Activated CD8-positive, alpha-beta memory T cell treated with anti-CD3 and anti-CD28 coated beads for 48 hours (primary cell): ENCODE measurements at regions not wholly inside any gene's neighbourhood (a gene's known extent, or its start where the extent isn't known, plus 50 kb on each side); places are given as distances from the start of the nearest gene placed in this dataset.

ENCODE experiments used
- DNase-seq, 3 experiments: peaks; one replicate each; pipeline ENCODE4 v3.0.0-alpha.2; 2020; ENCODE audit warnings: low read depth in 2 of 3, low spot score in 2 of 3

DNA sequence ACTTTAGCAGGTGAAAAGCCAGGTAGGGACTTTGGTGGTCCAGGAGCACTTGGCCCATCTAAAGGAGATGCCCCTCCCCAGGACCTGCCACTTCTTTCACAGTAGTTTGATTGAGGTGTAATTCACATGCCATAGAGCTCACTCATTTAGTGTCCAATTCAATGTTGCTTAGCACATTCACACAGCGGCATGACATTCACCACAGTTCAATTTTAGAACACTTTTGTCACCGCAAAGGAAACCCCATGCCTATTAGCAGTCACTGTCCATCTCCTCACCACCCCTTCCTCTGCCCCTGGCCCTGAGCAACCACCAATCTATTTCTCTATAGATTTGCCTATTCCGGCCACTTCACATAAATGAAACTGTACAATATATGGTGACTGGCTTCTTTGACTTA lies 211.6 kb upstream of the ZMIZ1 start:
- no peak for DNase-seq

DNA sequence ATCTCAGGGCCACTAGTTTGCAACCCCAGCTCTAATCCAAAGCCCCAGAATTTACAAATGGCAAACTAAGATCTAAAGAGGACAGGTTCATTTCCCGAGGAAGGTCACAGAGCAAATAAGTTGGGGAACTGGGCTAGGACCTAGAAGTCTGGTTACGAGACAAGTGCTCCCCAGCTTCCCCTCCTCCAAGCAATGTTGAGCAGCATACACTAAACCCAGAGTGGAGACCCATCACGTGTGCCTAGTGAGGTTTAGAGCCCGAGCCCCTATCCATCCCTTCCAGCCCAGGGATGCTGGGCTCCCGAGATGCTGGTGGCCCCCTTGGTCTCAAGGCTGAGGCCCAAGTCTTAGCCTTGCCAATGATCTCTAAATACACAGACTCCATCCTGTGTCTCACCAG lies 209.5 kb upstream of the ZMIZ1 start:
- no peak for DNase-seq

DNA sequence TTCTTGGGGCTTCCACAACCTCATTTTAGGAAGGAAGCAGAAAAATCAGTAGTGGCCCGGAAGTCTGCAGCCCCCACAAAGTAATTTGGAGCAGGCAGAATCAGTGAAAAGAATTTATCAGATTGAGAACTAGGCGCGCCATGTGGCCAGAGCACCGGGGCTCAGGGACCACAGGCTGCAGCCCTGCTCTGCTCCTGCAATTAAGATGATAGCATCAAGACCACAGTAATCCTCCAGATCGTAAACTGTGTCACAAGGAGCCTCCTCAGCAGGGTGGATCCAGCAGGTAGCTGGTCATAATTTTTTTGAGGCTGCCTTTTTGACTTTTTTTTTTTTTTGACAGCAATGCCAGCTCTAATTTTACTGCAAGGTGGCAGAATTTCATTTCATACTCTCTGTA lies 209.0 kb upstream of the ZMIZ1 start:
- DNase-seq: no peak

DNA sequence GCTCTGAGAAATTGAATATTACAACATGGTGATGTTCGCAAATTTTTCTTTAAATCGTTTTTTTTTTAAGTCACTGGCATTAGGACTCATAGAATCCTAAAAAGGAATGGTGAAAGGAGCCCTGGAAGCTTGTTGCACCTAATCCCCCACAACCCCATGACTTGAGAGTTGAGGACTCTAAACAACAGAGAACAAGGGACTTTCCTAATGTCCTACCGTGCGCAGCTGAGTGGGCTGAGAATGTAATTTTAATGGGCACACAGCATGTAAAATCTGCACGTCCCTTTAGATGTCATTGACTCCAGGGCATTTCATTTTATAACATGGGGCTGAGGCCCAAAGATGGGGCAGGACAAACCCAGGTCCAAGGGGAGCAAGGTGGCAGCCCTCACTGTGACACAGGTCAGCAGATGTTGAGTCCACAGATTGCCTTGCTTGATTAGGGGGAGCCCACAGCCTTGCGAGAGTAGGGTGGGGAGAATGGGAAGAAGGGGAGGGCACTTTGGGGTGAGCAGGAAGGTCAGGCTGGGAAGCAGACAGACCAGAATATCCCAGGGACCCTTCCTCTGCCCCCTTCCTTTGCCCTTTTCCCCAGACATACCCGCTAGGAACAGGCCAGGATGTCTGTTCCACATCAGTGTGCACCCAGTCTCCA lies 208.4 kb upstream of the ZMIZ1 start:
- no peak for DNase-seq

DNA sequence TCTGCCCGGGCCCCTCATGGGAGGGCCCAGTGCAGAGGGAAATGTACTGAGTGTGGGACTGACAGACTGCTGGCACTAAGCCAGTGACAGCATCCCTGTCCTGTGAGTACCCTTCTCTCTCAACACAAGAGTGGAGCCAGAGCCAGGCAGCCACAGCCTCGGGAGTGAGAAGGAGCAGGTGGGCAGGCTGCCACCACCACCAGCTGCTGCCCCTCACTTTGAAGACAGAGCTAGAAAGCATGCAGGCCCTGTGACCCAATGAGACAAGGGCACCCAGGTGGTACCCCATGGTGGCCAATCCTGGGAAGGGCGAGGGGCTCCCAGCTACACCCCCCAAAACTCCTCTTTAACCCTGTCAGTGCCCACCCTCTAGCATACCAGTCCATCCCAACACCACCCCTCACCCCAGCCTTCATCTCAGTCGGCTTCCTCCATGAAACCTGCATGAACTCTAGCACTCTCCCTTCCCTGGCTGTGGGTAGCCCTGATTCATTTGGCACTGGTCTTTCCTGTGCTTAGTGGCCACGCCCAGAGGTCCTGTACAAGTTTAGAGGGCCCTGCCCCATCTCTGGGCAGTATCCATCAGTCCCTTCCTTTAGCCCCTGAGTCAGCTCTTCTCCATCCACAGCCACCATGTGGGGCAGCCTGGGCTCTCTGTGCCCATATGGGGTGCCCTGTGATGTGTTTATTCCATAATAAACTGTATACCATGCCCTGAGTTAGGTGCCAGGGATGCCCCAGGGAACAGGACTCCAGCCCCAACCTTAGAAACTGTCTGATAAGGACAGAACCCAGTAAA lies 207.0 kb upstream of the ZMIZ1 start:
- no peak for DNase-seq

DNA sequence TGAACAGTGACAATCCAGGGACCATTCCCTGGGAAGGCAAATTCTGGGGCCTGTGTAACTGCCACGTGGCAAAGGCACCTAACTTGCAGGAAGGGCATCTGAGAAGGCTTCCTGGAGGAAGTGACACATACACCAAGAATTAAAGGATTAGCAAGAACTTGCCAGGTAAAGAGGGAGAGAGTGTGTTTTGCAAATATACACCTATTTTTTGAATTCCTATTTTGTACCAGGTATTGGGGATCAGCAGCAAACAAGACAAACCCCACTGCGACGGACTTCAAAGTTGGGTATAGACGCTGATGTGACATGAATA lies 206.5 kb upstream of the ZMIZ1 start:
- DNase-seq: no peak

DNA sequence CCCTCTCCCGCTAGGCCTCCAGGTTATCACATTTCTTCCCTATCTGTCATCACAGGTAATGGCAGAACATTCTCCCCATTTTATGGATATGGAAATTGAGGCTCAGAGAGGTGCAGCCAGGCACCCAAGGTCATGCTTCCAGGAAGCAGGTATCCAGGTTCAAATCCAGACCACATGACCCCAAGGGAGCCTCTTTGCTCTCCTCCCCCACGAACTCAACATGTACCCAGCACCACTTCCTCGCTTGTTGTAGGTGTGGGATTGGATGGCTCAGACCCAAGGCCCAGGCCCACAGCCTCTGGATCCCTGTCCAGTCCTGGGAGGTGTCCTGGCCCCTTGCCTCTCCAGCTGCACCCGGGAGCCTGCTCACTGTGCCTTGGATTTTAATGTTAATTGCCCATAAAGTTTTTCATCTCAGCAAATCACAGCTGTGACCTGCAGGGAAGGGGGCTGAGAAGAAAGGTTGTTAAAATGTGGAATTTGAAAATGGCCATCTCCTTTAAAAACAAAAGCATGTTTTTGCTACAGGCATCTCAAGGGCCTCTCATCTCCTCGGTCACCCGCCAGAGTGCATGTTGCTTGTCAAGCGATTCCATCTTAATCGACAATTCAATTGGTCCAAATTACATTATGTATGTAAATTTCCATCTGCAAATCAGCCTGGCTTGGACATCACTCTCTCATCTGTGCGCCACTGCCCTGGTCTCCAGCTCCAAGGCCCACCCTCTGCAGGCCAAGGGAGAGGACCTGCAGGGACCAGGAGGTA lies 205.4 kb upstream of the ZMIZ1 start:
- DNase-seq: no peak

DNA sequence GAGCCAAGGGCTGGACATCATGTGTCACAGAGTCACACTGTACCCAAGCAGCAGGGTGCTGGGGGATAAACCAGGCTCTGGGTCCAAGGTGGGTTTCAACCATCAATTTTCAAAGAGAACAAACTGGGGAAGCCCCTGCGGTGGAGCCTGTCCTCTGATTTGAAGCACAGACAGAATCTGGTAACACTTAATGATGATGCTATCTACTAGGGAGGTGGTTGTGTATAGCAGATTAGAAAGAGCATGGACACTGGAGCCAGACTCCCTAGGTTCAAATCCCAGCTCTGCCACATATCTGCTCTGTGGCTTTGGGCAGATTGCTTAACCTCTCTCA lies 204.9 kb upstream of the ZMIZ1 start:
- DNase-seq: no peak

DNA sequence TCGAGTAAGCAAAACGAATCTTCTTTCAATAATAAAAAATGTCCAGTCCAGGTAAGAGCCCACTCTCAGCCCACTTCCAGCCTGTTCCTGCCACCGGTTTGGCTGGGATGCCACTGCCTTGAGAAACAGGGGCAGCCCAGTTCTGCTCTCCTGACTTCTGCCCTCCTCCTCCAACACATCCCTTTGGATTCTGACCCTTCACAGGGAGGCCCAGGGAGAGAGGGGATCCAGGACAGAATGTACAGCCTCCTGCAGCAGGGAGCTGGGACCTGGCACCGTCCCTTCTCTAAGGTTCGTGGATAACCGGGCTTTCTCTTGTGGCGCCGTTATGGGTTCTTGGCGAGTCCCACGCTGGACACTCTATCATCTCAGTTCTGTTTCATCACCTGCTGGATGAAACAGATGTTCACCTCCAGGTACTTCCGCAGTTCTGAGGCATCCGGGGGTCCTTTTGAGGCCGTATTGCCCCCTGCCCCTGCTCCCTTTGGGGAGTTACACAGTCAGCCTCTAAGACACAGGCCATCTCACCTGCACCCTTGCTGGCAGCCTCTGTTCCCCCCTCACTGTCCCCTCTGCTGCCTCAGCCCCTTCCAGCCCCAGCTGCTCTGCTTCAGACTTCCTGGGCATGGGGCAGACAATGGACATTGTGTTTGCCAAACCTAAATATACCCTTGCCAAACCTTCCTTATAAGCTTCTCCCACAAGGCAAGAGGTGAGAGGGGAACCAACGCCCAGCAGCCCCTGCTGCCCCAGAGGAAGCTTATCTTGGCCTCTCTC lies 203.8 kb upstream of the ZMIZ1 start:
- no peak for DNase-seq

DNA sequence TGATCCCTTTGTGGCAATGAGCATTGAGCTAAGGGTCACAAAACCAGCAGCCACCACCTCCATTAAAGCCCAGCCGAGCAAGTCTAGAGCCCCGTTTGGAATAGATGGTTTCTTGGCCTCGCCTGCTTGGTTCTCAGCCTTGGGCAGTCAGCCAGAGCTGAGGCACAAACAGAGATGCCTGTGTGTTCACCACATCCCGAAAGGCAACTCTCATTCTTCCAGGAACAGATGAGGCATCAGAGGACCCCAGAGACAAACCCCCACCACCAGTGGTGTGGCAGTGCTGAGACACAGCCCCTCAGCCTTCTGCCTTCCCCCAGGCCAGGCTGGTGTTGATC lies 203.3 kb upstream of the ZMIZ1 start:
- no peak for DNase-seq

DNA sequence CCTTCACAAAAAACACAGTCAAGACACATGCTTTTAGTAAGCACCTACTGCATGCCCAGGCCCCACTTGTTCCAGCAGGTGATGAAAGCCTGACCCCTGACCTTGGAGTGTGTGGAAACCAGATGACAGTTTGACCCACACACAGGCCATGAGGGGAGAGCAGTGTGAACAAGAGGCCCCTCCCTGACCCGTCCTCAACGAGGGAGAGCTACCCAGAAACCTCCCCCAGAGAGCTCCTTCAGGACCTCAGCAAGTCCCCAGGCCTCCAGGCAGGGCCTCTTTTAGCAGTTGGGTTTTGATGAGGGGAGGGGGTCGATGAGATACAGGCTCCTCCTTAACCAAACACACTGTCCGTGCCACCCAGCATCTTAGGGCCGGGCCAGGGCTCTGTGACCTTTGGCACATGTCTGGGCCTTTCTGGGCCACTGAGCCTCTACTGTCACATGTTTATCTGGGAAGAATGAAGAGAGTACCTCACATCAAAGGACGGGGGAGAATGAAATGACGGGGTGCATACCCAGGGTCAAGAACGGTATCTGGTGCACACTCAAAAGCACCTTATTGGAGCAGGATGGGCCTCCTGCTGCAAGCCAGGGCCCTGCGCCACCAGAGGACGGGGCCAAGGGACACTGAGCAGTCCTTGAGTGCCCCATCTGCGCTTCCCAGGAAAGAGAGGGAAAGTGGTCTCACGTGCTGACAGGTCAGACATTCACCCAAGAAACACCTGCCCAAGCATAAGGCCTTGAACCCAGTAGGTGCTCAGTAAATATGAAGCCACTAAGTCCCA lies 202.6 kb upstream of the ZMIZ1 start:
- no peak for DNase-seq

DNA sequence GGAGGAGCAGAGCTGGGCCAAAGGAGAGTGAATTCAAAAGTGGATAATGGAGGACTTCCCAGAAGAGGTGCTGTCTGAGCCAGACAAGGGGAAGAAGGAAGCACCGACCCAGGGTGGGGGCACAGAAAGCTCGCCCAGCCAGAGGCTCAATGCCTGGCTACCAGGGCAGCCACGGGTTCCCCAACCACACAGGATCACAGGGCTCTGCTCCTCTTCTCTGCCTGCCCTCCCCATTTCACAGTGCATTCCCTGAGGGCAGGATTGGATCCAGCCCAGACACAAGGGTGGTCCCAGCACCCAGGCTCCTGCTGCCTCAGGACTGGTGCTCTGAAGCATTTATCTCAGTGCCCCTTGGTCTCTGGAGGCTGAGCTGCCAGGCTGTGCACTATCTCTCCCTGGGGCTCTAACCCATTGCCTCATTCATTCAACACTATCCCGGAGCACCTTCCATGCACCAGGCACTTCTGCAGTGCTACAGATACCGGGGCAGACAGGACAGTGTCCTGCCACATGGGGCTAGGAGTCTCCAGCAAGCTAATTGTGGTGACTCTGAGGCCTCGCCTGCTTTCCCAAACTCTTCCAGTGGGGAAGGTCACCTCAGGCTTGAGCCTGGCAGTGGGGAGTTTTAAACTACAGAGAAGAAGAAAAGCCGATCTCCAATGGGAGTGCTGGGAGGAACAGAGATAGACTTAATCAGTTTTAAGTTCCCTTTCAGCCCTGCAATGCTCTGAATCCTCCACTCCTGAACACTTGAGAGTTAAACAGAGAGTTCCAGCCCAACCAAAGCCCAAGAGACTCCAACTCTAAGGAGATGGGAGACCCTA lies 201.8 kb upstream of the ZMIZ1 start:
- DNase-seq: no peak

DNA sequence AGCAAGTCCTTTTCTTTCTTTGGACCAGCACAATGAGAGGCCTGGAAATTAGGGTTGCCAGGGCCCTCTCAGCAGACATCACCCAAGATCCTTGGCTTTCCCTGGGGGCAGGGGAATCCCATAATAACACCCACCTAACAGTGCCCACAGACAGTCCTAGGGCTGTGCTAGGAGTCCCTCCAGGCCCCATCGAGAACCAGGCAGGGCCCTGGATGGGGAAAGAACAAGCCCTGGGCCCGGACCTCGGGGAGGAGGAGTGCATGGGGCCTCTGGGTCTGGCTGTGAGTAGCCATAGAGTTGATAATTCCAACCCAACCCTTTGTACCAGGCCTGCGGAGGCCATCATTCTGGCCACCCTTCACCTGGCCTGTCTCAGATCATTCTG lies 201.2 kb upstream of the ZMIZ1 start:
- DNase-seq: no peak

DNA sequence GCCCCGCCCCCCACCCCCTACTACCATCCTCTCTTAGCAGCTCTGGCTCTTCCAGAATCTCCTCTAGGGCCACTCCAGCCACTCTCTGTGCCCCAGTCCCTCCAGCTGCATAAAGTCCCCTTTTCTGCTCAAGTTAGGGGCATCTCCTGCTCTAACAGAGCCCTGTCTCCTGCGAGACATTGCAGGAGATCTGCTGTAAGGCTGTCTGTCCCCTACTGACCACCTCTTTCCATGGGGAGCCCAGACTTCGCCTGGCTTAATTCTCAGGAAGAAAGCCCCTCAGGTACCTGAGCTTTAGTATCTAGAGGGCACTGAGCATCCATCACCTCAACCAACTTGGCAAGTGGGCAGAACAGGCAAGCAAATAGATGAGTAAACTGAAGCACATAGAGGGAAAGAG lies 200.7 kb upstream of the ZMIZ1 start:
- no peak for DNase-seq

DNA sequence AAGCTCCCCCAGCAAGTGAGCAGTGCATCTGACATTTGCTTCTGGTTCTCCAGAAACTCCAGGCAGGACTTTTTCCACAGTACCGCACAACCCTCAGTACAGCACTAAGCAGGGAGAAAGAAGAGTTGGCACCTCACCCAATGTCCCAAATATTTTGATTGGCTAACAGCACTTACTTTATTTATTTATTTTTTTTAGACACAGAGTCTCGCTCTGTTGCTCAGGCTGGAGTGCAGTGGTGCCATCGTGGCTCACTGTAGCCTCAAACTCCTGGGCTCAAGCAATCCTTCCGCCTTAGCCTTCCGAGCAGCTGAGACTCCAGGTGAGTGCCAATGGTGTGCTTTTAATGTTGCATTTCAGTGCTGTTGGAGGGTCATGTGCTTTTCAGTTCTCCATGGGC lies 200.3 kb upstream of the ZMIZ1 start:
- DNase-seq: no peak

DNA sequence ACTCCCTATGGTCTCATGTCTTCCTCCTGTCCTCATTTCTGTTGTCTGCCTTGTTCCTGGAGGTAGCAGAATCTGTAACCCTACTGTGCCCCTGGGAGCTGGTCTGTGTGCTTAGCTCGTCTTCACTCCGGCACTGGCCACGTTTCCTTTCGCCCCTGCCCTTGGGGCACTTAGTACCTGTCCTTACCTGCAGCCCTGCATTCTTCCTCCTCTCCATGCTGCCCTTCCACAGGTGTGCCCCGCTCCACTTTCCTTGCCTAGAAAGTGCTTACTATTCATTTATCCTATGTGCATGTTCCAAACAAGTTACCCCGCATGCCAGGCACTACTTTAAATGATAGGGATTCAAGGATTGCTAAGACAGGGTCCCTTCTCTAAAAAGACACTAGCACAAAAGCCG lies 199.9 kb upstream of the ZMIZ1 start:
- DNase-seq: no peak

DNA sequence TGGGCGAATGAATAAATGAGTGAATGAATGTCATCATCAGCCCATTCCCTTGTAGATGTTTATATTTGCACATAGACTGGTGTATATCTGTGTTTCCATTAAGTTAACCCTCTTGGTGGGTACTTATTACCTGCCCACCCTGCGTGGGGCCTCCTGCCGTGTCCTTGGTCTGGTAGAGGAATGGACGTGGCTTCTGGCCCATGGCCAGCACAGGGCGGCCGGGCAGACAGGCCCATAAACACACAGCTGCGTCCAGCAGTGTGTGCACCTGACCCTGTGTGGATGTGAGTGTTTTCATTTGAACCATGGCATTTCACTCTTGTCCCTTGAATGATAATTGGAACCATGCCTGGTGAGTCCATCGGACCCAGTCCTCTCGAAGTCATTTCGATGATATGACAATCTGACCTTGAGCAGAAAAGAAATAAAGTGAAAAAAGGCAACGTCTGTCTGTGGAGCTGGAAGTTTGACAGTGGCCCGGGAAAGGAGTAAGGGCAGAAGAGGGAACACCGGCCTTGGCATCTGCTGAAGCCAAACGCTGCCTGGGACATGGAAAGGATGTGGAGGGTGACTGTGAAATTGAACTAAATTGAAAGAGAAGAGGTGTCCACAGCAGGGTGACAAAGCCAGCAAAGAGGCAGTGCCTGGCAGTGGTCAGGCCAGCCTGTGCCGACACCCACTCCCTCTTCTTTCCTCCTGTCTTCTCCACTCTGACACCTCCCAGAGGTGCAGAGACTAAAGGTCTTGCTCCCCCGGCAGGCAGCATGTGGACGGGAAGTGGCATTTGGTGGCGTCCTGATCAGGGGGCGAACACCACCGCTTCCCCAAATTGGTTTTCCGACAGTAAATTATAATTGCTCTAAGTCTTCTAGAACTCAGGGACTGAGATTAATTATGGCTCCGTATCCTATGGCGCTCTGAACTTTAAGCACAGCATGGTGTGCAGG lies 199.0 kb upstream of the ZMIZ1 start:
- DNase-seq: no peak

DNA sequence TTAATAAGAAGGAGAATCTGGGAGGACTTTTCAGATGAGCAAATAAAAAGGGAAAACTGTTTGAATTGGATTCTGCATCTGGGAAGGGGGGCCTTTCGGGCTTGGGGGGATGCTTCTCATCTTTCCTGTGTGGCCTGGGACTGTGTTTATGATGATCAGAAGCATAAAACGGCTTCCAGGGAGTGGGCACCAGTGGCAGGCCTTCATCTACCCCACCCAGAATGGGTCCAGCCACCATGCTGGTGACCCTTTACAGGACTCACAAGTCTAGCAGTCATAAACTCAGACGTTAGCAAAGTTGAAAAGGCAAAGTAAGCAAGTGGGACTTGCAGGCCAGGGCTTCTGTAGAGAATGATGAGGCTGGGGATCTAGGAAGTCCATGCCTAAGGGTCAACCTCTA lies 198.3 kb upstream of the ZMIZ1 start:
- DNase-seq: no peak

DNA sequence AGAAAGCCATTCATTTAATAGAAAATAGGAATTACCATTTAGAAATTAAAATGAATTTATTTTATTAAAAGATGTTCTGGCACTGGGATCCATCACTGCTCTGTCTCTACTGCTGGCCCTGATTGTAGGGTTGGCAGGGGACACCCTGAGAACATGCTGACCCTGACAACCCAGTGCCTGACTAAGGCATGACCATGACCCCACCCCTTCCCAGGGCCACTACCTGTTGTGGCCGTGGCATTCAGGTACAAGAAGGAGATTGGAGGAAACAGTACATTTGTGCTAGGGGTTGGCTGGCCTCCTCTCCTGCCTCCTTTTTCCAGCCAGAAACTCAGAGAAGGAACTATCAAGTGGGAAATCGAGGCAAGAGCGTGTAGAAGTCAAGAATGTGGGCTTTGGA lies 197.0 kb upstream of the ZMIZ1 start:
- no peak for DNase-seq
